ENCODE measurements at regions not wholly inside any gene's neighbourhood (a gene's known extent, or its start where the extent isn't known, plus 50 kb on each side); places are given as distances from the start of the nearest gene placed in this dataset.

DNA sequence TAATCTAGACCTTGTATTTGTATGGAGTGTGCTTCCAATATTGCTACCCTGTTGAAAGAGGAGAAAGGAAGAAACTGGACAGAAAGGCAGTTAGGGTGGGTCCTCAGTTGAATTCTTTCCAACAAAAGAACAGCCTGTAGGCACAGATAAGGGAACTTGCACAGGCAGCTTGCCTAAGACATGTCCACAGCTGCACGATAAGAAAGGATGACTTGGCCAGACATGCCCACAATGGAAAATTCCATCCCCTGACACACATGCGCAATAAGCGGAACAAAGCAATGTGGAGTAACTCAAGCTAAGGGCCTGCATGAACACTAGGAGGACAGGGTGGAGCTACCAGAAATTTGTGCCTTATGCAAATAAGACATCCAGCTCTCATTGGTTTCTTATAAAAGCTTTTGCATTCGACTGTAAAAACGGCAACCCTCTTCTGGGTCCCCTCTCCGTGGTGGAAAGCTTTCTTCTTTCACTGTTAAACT lies 1084.7 kb upstream of the NXPH2 start:
- TF ChIP-seq, protein P1, sequence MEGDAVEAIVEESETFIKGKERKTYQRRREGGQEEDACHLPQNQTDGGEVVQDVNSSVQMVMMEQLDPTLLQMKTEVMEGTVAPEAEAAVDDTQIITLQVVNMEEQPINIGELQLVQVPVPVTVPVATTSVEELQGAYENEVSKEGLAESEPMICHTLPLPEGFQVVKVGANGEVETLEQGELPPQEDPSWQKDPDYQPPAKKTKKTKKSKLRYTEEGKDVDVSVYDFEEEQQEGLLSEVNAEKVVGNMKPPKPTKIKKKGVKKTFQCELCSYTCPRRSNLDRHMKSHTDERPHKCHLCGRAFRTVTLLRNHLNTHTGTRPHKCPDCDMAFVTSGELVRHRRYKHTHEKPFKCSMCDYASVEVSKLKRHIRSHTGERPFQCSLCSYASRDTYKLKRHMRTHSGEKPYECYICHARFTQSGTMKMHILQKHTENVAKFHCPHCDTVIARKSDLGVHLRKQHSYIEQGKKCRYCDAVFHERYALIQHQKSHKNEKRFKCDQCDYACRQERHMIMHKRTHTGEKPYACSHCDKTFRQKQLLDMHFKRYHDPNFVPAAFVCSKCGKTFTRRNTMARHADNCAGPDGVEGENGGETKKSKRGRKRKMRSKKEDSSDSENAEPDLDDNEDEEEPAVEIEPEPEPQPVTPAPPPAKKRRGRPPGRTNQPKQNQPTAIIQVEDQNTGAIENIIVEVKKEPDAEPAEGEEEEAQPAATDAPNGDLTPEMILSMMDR (IDR thresholded peaks at IDR 0.05), result no peak
- no peak for TF ChIP-seq POLR2A (IDR thresholded peaks at IDR 0.05)
